Activated gamma-delta T cell treated with anti-CD3 and anti-CD28 coated beads, Interleukin-2, amount 50 U/mL, for 16 hours (primary cell): ENCODE measurements at regions not wholly inside any gene's neighbourhood (a gene's known extent, or its start where the extent isn't known, plus 50 kb on each side); places are given as distances from the start of the nearest gene placed in this dataset.

Experiments used
- DNase-seq: peaks from one replicate; pipeline ENCODE4 v3.0.0-alpha.2; 2020; ENCODE audit warnings: low read depth

DNA sequence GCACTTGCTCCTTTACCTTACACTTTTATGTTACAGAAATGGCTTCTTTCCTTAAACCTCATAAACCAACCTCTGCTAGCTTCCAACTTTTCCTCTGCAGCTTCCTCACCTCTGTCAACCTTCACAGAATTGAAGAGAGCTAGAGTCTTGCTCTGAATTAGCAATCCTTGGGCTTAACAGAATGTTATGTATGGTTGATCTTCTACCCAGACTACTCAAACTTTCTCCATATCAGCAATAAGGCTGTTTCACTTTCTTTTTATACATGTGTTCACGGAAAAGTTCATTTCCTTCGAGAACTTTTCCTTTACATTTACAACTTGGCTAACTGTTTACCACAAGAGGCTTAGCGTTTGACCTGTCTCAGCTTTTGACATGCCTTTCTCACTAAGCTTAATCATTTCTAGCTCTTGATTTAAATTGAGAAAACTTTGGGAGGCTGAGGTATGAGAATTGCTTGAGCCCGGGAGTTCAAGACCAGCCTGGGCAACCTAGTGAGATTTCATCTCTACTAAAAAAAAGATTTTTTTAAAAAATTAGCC lies 207.3 kb downstream of the BMP7 start:
- no peak for DNase-seq

DNA sequence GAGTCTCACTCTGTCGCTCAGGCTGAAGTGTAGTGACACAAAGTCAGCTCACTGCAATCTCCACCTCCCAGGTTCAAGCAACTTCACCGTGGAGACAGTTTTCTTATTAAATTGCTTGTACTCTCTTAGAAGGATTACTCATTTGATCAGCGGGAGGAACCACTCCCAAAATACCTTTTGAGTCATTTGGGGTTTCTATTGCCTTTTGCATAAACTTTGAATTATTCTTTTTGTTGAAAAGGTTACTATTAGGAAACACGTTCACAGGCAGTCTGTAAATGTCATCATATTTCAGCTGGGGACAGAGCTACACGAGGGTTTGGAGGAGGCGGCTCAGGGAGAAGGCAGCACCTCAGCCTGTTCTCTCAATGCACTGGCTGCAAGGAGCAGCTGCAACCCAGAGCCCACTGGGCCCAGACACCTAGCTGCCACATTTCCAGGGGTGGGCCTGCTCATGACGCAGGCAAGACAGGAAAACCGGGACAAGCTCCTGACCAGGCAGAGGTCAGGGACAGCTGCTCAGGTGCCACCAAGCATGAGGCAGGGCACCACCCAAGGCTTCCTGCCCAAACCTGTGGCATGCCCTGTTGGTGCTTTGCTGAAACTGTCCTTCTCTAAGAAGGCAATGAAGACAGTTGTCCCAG lies 205.9 kb downstream of the BMP7 start:
- DNase-seq = no peak

DNA sequence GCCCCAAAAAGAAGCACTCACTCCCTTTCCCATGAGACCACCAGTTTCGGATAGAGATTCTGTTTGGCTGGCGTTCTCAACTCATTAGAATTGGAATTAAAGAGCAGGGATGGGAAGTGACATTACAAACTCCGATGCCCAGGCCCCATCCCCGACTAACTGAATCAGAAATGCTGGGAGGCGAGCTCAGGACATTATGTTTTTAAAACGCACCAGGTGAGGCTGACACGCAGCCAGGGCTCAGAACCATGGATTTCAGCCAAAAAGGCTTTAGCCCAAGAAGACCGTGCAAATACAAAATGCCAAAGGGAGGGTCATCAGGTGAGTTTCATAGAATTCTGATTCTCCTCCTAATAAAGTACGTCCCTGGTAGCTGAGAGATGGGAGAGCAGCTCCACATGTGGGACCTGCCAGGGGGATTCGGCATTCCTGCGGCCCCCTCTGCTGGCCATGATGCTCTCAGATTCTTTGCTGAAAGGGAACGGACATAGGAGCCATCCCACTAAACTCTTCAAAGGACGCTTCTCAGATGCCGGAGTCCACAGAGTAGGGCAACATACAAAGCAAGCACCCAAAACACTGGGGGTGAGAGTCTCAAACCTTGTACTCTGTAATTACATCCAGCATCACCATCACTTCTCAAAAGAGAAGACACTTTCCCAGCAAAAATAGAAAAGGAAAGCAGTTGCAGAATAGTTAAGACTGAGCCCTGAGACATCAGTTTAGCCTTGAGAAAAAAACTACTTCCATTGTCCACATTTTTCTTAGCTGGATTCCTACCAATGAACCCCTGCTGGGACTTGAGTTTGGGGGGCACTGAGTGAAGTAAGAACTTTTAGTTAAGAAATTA lies 205.2 kb downstream of the BMP7 start:
- DNase-seq = no peak

DNA sequence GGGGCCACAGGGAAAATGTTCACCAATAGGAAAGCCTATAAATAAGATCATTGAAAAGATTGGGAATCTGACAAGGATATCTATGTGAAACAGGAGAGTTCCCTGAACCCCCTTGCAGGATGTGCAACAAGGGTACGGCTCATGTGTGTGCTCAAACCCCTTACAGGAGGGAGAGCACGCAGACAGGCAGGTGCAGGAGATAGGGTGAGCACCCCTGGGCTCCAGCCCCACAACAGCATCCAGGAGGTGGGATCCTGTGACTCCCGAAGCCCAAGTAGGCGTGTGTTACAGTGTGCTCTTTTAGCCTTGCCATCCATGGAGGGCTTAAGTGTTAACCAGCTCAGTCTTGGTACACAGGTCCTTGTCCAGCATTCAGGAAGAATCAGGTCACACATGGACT lies 204.2 kb downstream of the BMP7 start:
- DNase-seq = no peak

DNA sequence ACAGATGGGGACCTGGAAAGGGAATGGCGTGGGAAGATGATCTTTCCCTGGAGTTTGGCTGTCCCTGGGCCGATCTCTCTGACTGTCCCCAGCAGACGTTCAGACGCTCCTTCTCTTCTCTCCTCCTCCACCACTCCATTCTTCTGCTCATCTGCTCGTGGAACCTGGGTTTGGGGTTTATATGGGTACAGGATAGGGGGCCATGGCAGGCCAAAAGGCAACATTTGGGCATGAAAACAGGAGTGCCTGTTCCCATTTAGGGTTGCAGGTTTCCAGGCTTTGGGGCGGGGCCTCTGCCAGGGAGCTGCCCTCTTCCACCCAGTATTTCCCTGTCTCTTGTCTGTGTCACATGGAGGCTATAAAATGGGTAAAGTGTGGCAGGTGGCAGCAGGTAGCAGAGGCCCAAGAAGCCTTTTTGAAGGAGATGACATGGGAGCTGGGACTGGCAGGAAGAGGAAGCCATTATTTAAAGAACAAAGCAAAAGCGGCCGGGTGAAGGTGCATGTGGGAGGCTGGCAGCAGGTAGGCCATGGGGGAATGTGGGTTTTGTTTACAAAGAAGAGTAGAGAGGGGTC lies 203.7 kb downstream of the BMP7 start:
- DNase-seq = no peak

DNA sequence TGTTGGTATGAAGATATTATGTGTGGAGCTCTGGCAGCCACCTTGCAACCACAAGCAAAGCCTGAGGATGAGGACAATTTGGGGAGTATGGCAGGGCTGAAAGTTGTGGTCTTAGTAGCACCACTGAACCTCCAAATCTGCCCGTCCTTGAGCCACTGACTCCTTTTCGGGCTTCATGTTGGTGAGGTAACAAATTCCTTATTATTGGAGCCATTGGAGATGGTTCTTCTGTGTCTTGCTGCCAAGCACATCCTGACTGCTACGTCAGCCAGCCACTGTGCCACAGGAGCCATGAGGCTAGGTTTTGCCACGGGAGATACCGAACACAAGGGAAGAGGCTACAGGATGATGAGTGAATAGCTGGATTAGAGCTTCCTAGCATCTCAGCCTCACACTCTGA lies 201.6 kb downstream of the BMP7 start:
- no peak for DNase-seq

DNA sequence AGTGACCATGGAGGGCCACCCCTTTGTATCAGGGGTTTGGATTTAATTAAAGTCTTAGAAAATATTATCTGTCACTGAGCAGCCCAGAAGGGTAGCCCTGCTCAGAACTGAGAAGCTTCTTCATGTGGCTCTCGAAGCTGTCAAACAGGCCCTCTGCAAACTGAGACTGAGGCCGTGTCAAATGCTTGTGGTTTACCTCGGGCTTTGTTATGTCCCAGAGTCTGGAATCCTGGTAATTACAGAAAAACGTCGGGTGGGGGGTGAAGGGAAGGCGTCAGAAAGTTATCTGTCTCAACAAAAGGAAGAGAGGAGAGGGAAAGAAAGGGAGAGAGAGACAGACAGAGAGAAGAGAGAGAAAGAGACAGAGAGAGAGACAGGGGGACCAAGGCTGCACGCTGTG lies 200.8 kb downstream of the BMP7 start:
- no peak for DNase-seq

DNA sequence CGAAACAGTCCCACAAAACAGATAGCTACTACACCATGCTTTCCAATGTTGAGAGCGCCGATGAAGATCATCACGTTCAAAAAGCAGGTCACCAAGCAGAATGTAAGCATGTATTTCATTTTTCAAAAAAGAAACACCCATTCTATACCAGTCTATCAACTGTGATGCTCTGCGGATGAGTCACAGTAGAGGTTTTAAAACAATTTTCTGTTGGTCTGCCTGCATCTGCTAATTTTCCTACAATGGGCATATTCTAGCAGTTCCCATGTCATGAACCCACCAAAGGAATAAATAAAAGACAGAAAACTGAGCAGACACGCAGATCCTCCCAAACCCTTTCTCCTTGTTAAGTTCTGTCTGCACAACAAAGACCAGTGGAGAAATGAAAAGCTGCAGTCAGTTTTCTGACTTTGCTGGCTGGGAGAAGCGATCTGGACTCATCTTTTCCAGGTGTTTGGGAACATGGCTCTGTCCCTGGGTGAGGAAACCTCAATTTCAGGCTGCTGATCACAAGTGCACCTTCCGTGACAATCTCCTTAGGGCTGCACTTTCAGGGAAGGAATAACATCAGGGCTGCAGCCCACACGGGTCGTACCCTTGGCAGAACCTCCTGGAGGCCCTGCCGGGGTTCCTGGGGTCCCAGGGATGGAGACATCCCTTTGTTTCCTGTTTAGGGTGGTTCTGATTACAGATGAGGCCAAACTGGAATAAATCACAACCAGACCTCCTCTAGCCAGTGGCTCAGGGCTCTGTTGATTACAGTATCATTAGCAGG lies 200.1 kb downstream of the BMP7 start:
- DNase-seq = no peak

DNA sequence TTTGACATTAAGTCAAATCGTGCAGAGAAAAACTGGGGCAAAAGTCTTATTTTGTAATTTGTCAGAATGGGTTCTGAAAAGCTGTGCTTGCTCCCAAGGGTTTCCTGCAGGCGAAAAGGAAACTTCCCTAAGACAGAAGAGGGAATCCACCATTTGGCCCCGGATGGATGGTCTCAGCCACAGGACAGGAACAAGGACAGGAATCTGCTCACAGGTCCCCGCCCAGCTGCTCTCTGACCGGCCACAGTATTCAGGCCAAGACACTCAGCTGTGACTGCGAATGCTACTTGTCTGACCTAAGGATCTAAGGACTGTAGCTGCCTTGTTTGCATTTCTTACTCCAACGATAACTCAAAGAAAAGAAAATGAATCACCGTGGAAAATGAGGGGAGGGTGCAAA lies 197.0 kb downstream of the BMP7 start:
- DNase-seq = no peak

DNA sequence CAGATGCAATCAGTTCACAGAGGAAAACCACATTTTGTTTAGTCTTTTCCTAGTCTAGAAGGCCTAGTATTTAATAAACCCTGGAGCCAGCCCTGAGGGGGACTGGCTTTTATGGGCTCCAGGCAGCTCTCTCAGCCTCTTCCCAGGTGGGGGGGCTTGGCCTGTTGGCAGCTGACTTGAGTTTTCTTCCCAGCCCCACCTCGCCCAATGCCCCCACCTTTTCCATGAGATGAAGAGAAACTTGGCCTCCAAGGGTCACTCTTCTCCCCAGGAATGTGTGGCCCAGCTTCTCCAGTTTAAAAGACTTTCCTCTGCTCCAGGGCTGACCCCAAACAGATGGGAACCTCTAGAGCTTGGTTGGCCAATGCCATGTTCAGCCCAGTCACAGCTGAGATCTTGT lies 196.1 kb downstream of the BMP7 start:
- DNase-seq = no peak

DNA sequence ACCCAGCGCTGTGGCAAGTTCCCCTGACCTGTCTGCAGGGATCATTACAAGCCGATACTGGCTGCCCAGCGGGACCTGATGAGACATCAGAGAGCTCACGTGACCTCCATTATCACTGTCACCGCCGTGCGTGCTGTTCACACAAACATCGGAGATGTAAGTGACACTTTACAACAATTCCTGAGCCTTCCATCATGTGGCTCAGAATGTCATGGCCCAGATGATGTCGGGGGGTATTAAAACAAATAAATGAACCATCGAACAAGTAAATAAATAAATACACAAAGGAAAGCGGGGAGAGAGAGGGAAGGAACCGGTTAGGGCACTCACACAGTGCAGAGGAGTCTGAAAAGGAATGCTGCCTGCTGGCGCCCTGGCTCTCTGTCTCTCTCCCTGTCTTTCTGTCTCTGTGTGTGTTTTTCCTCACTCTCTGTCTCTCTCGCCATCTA lies 195.1 kb downstream of the BMP7 start:
- DNase-seq = no peak

DNA sequence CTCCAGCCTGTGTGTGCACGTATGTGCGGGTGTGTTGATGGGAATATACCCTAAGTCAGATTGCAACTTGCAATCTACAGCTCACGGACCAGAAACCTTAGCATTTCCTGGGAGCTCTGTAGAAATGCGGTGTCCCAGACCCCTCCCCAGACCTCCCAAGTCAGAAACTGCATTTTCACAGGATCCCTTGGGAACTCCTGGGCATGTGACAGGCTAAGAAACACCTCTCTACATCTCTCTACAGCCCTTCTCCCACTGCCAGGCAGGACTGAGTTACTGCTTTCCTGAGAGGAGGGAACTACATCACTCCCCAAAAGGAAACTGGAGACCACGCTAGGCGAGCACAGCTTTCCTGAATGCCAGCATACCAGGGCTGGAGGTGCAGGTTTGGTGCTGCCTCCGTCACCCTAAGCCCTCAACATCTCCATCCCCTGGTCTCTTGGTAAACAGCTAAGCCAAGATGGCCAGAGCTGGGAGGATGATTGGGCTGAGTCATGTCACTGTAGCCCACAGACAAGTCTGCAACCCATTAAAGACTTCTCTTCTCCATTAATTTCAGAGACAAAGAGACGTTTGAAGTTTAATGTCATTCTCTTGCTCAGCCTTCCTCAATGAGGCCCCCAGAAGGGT lies 194.4 kb downstream of the BMP7 start:
- DNase-seq = no peak

DNA sequence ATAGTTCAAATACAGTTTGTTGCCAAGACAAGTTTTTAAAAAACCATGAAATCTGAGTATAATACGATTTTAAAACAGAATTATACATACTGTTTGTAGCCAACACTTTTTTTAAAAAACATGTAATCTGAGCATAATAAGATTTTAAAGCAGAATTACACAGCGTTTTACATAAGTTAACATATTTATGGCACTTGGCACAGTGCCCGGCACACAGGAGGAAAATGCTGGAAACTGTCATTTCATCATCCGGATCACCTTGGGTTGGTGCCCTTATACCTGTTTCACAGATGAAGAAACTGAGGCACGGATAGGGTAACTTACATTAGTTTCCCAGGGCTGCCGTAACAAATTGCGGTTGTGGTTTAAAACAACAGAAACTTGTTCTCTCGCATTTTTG lies 193.0 kb downstream of the BMP7 start:
- no peak for DNase-seq

DNA sequence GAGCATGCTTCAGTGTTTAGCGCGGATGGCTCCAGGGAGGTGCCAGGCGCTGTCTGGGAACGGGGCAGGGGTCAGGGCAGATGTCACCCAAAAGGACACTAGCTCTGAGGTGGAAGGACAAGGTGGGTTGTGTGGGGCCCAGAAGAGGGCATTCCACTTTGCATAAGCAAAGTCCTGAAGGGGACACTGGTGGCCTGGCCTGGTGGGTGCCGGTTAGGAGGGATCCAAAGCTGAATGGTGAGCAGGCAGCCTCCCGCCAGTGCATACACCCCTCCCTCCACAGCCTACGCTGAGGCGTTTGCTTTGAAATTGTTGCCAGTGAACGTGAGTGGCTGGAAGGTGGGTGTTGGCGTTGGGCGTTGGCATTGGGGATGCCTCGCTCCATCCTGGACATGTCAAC lies 192.1 kb downstream of the BMP7 start:
- no peak for DNase-seq

DNA sequence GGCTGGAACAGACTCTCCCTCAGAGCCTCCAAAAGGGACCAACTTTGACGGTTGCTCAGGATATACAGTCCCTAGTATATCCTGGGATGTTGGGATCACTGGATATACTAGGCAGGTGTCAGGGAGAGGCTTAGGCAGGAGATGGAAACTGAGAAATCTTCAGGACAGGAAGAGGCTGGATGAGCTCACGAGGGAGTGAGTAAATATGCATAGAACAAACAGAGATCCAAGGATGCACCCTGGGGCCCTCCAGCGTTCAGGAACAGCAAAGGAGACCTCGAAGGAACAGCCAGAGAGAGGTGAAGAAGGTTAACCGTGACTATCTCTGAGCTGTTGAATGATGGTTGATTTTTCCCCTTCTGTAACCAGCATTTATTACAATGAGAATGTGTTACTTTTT lies 191.3 kb downstream of the BMP7 start:
- DNase-seq = no peak

DNA sequence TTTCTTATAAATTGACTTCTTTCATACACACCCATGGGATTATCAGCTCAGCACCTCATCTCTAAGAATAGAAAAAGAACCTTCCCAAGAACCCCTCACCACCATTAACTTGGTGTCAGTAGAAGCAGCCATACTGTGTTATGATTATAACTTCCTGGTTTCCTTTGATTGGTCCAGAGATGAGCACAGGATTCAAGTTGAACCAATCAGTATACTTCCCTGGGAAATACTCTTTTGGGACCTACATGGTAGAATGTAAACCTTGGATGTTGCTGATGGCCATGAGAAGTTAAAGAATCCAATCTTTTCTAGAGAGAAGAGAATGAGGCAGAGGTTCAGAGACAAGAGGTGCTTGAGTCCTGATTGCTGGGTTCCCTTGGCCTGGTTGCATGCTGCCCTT lies 190.8 kb downstream of the BMP7 start:
- DNase-seq = no peak

DNA sequence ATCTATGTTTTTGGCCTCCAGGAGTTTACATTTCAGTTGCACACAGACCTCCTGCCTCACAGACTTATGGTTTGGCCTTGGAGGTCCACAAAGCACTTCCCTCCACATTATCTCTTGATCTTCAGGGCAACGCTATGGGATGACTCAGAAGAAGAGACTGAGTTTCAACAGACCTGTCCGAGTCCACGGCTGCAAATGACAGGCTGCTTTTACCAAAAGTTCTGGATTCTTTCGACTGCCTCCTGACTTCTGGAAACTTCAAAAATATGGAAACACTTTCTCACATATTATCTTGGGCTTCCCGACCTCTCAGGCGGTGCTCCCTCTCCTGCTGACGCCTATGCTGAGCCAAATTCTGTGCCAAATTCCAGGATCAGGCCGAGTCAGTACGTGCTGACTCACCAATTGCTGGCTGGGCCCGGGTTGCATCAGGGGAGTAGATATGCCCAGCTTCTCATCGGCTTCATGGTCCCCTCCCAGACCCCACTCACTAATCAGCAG lies 190.2 kb downstream of the BMP7 start:
- DNase-seq = no peak

DNA sequence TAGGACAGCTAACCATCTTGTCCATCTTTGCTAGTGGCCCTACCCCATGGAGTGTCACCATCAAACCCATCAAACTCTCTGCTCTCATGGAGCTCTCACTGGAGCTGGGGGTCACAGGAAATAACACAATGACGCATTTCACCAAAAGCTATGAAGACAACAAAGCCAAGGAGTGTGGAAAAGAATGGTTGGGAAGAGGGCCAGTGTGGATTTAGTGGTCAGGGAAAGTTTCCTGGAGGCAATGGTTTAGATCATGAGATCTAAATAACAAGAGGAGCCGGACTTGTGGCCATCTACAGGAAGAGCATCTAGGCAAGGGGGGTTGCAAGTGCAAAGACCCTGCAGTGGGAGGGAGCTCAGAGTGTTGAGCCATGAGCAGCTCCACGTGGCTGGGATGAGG lies 189.5 kb downstream of the BMP7 start:
- no peak for DNase-seq

DNA sequence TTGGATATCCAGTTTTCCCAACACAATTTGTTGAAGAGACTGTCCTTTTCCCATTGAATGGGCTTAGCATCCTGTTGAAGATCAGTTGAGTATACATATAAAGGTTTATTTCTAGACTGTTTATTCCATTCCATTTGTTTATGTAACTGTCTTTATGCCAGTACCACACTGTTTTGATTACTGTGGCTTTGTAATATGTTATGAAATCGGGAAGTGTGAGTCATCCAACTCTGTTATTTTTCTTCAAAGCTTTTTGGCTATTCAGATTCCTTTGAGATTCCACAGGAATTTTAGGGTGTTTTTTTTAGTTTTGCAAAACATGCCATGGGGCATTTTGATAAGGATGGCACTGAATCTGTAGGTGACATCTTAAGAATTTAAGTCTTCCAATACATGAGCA lies 188.3 kb downstream of the BMP7 start:
- DNase-seq = no peak

DNA sequence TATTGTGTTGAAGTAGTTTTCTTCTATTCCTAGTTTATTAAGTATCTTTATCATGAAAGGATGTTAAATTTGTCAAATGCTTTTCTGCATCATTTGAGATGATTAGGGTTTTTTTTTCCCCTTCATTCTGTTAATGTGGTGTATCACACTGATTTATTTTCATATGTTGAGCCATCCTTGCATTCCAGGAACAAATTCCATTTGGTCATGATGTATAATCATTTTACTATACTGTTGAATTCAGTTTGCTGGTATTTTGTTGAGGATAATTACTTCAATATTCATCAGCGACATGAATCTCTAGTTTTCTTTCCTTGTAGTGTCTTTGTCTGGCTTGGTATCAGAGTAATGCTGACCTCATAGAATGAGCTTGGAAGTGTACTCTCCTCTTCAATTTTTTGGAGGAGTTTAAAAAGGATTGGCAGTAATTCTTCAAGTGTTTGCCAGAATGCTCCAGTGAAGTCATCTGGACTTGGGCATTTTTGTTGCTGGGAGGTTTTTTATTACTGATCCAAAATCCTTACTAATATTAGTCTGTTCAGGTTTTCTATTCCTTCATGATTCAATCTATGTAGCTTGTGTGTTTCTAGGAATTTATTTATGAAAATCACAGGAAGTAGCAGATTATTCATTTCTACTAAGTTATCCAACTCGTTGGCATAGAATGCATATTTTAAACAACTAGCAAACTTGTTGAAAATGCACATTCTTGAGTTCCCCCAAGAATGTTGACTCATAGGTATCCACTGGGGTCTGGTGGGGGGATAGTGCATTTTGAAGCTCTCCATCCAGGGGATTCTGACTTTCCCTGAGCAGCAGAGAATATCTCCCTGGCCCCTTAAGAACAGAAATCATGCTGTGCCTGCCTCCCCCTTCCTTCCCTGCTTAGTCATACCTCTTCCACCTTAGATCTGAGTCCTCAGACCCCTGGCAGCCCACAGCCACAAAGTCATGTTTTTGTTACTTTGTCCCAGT lies 187.1 kb downstream of the BMP7 start:
- no peak for DNase-seq
